OCI-LY7 (cell line): ENCODE measurements at regions not wholly inside any gene's neighbourhood (a gene's known extent, or its start where the extent isn't known, plus 50 kb on each side); places are given as distances from the start of the nearest gene placed in this dataset.
"Not testable (repeated sequence)": the region's sequence is repeated elsewhere in the genome, so short reads cannot be mapped to it uniquely, and the experiment has no call there.

Source experiments
- BruUV-seq: library from RNA; stranded (reverse); fragments of 400-500 nt; replicated peaks from 2 replicates; lab custom pipeline; 2021; lab: Mats Ljungman, UMichigan
- CTCF ChIA-PET: fragments of 300-600 bp; sonication (Branson Sonifier 250); formaldehyde crosslinking; loops from one replicate; lab custom pipeline; 2022; ENCODE audit warnings: antibody characterized with exemption; ENCODE audit not compliant: unreplicated experiment; lab: Charles Lee
- POLR2A ChIA-PET: fragments of 300-600 bp; sonication (Branson Sonifier 250); formaldehyde crosslinking; loops from one replicate; lab custom pipeline; 2022; ENCODE audit warnings: antibody characterized with exemption; lab: Charles Lee
- DNase-seq: peaks from one replicate; pipeline ENCODE4 v3.0.0-alpha.2; 2015; ENCODE audit warnings: low spot score
- H2AFZ ChIP-seq: fragments of 200-600 bp; sonication (generic), shearing (Covaris generic); 2 replicates; pipeline ENCODE4 v1.6.1; 2014; ENCODE audit warnings: mild to moderate bottlenecking, antibody characterized with exemption, low read length, moderate library complexity
- H3K27ac ChIP-seq: fragments of 200-600 bp; sonication (generic); 2 replicates; pipeline ENCODE4 v1.5.1; 2014; ENCODE audit warnings: mixed run types, low read depth, mild to moderate bottlenecking, moderate library complexity, low read length, inconsistent platforms; ENCODE audit not compliant: poor library complexity, severe bottlenecking
- H3K36me3 ChIP-seq: fragments of 200-600 bp; sonication (generic); 2 replicates; pipeline ENCODE4 v1.6.1; 2014; ENCODE audit warnings: mild to moderate bottlenecking, antibody characterized with exemption, low read length, moderate library complexity, mixed read lengths; ENCODE audit not compliant: insufficient read depth
- H3K4me1 ChIP-seq: fragments of 200-600 bp; sonication (generic); 2 replicates; pipeline ENCODE4 v1.5.1; 2014; ENCODE audit warnings: mild to moderate bottlenecking, low read length; ENCODE audit not compliant: insufficient read depth, poor library complexity, severe bottlenecking
- H3K4me2 ChIP-seq: fragments of 200-600 bp; sonication (generic); 2 replicates; pipeline ENCODE4 v1.6.1; 2014; ENCODE audit warnings: mild to moderate bottlenecking, low read length
- H3K4me3 ChIP-seq: fragments of 200-600 bp; sonication (generic); 2 replicates; pipeline ENCODE4 v1.5.1; 2014; ENCODE audit warnings: mild to moderate bottlenecking, low read depth, low read length; ENCODE audit not compliant: poor library complexity, severe bottlenecking
- H3K79me2 ChIP-seq: fragments of 200-600 bp; sonication (generic); 2 replicates; pipeline ENCODE4 v1.6.1; 2016; ENCODE audit warnings: low read depth, mild to moderate bottlenecking, low read length, moderate library complexity, mixed read lengths; ENCODE audit not compliant: insufficient read depth
- H3K9me2 ChIP-seq: fragments of 200-600 bp; sonication (generic); 2 replicates; pipeline ENCODE4 v1.6.1; 2016; ENCODE audit warnings: mild to moderate bottlenecking, low read length, mixed read lengths; ENCODE audit not compliant: insufficient read depth
- H3K9me3 ChIP-seq: fragments of 200-600 bp; sonication (generic); 2 replicates; pipeline ENCODE4 v1.6.1; 2014; ENCODE audit warnings: mild to moderate bottlenecking, mixed run types, low read length, mixed read lengths
- H4K20me1 ChIP-seq: fragments of 200-600 bp; sonication (generic); 2 replicates; pipeline ENCODE4 v1.6.1; 2014; ENCODE audit warnings: mild to moderate bottlenecking, antibody characterized with exemption, low read length, moderate library complexity, mixed read lengths; ENCODE audit not compliant: insufficient read depth
- EZH2phosphoT487 ChIP-seq: fragments of 200-600 bp; sonication (generic); IDR thresholded peaks from 2 replicates; pipeline ENCODE4 v1.6.1; 2018; ENCODE audit warnings: low read depth, borderline replicate concordance, mild to moderate bottlenecking, mixed run types, antibody characterized with exemption, low read length, moderate library complexity, mixed read lengths
- intact Hi-C: fragments of 100-400 bp; cut with micrococcal nuclease; formaldehyde crosslinking; loops from one replicate; pipeline ENCODE4 v1.10.0; 2022; ENCODE audit not compliant: unreplicated experiment
- TF ChIP-seq, protein P1 (sequence below): fragments of 200-600 bp; sonication (generic); conservative IDR thresholded peaks from 2 replicates; pipeline ENCODE4 v1.5.1; 2014; ENCODE audit warnings: mild to moderate bottlenecking, antibody characterized with exemption, low read length, moderate library complexity, mixed read lengths

DNA sequence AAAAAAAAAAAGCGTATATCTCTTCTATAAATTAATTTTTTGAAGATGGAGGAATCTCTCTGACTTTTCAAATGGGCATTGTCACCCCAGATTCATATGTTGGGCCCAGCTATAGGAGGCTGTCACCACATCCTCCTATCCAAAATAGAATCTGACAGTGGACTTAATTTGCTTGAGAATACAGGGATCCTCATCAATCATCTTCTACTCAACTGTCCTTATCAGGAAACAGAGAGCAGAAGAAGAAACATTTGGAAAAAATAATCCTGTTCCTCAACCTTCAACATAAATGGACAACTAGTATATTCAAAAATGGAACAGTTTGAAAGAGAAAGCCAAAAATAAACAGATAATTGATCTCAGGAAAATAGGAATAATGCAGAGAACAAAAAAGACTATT is 725.4 kb upstream of the INTU start:
- H3K36me3 ChIP-seq = no peaks in the 10 kb centered on the region
- CTCF ChIA-PET = no interaction called here
- H3K9me2 ChIP-seq = no peaks in the 10 kb centered on the region
- intact Hi-C loops = no loop called here
- no peaks in the 10 kb centered on the region for H3K9me3 ChIP-seq
- no peaks in the 10 kb centered on the region for H3K79me2 ChIP-seq
- H3K4me1 ChIP-seq = no peaks in the 10 kb centered on the region
- H2AFZ ChIP-seq = no peak overlapping the region
- no peak overlapping the region for H3K4me2 ChIP-seq
- no peak overlapping the region for H3K27ac ChIP-seq
- POLR2A ChIA-PET = no interaction called here
- no peak overlapping the region for H3K4me3 ChIP-seq
- no peaks in the 10 kb centered on the region for H4K20me1 ChIP-seq
- no TSS peak for BruUV-seq
- no peak for TF ChIP-seq EZH2phosphoT487
- TF ChIP-seq, protein P1, sequence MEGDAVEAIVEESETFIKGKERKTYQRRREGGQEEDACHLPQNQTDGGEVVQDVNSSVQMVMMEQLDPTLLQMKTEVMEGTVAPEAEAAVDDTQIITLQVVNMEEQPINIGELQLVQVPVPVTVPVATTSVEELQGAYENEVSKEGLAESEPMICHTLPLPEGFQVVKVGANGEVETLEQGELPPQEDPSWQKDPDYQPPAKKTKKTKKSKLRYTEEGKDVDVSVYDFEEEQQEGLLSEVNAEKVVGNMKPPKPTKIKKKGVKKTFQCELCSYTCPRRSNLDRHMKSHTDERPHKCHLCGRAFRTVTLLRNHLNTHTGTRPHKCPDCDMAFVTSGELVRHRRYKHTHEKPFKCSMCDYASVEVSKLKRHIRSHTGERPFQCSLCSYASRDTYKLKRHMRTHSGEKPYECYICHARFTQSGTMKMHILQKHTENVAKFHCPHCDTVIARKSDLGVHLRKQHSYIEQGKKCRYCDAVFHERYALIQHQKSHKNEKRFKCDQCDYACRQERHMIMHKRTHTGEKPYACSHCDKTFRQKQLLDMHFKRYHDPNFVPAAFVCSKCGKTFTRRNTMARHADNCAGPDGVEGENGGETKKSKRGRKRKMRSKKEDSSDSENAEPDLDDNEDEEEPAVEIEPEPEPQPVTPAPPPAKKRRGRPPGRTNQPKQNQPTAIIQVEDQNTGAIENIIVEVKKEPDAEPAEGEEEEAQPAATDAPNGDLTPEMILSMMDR = no peak
- DNase-seq = no peak

DNA sequence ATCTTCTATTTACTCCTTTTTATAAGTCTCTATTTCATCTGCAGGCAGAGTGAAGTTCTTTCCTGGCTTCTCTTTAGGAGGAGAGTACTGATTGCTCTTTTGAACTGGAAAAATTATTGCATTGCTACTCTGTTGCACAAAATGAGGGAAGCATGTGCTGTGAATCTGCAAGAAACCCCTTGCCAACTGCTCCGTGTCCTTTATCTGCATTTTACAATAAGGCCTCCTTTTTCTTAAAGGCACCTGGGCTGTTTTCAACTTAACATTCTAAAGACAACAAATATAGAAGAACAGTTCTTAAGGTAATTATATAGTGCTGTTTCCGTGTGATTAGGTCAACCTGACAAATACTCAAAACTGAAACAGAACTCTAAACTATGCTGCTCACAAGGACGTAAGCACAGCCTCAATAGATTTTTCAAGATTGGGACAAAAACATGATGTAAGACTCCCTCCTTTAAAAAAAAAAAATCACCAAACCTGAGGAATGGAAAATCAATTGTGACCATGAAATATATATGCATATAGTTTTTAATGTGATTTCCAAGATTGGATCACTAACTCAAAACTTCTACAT is 716.6 kb upstream of the INTU start:
- no peaks in the 10 kb centered on the region for H3K79me2 ChIP-seq
- TF ChIP-seq, protein P1 = no peak
- TF ChIP-seq EZH2phosphoT487 = no peak
- H3K4me1 ChIP-seq = no peaks in the 10 kb centered on the region
- BruUV-seq = no TSS peak
- H4K20me1 ChIP-seq = no peaks in the 10 kb centered on the region
- H3K9me2 ChIP-seq = no peaks in the 10 kb centered on the region
- H3K36me3 ChIP-seq = no peaks in the 10 kb centered on the region
- intact Hi-C loops = no loop called here
- no peak overlapping the region for H3K4me2 ChIP-seq
- no peaks in the 10 kb centered on the region for H3K9me3 ChIP-seq
- no peak overlapping the region for H2AFZ ChIP-seq
- no peak overlapping the region for H3K27ac ChIP-seq
- ChIA-PET CTCF (no interaction called here), POLR2A (no interaction called here)
- DNase-seq = no peak
- no peak overlapping the region for H3K4me3 ChIP-seq

DNA sequence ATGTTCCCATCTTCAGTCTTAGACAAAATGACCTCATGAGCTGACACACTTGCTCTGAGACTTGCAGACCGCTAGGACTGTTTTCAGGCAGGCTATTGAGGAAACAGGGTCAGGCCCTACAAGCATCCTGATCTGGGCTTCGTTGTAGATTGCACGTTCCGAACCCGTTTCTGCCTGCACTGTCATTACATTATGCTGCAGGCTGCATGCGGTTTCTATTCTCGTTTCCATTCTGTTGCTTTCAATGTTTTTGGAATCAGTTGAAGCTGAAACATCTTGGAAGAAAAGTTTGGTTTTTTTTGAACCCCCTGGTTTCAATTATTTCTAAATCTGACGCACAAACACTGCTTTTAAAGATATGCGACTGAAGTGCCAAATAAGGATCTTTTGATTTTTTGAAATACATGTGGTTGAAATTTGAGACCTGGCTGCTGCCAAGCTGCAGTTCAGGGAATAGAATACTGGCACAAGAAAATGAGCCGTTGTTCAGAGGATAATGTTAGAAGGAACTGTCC is 716.1 kb upstream of the INTU start:
- Histone ChIP-seq H3K4me1 (no peaks in the 10 kb centered on the region), H3K27ac (no peak overlapping the region), H3K79me2 (no peaks in the 10 kb centered on the region), H4K20me1 (no peaks in the 10 kb centered on the region), H3K9me2 (no peaks in the 10 kb centered on the region), H3K4me3 (no peak overlapping the region), H3K36me3 (no peaks in the 10 kb centered on the region), H3K9me3 (no peaks in the 10 kb centered on the region), H3K4me2 (no peak overlapping the region), H2AFZ (no peak overlapping the region)
- no TSS peak for BruUV-seq
- intact Hi-C loops = no loop called here
- CTCF ChIA-PET = no interaction called here
- no peak for DNase-seq
- POLR2A ChIA-PET = interaction anchor here (0.6 to 0.7 kb wide), 2 partner anchors 930 to 1834 kb away, joined by 3 to 4 read pairs; no protein-coding TSS in a partner anchor
- no peak for TF ChIP-seq EZH2phosphoT487
- TF ChIP-seq, protein P1 = no peak

DNA sequence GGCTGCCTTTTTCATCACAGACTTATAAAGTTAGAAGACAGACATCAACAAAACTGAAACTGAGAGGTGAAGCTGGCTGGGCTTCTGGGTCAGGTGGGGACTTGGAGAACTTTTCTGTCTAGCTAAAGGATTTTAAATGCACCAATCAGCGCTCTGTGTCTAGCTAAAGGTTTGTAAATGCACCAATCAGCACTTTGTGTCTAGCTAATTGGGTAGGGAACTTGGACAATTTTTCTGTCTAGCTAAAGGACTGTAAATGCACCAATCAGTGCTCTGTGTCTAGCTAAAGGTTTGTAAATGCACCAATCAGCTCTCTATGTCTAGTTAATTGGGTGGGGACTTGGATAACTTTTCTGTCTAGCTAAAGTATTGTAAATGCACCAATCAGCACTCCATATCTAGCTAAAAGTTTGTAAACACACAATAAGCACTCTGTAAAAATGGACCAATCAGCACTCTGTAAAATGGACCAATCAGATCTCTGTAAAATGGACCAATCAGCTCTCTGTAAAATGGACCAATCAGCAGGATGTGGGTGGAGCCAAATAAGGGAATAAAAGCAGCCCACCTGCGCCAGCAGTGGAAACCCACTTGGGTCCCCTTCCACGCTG is 710.3 kb upstream of the INTU start:
- H3K4me2 ChIP-seq, intact Hi-C loops, H3K9me3 ChIP-seq, CTCF ChIA-PET, H3K9me2 ChIP-seq, H3K27ac ChIP-seq, H3K4me3 ChIP-seq, H3K36me3 ChIP-seq, H3K4me1 ChIP-seq, BruUV-seq, H3K79me2 ChIP-seq, H2AFZ ChIP-seq, DNase-seq, H4K20me1 ChIP-seq: not testable (repeated sequence)
- POLR2A ChIA-PET = interaction anchor here (1.6 kb wide), 1 partner anchor 8 kb away, joined by 4 read pairs; no protein-coding TSS in a partner anchor
